K562 (cell line): ENCODE measurements at regions not wholly inside any gene's neighbourhood (a gene's known extent, or its start where the extent isn't known, plus 50 kb on each side); places are given as distances from the start of the nearest gene placed in this dataset.

ENCODE experiments used
- ATAC-seq: fragments of 200-7000 bp; cut with Tn5 transposase; 3 replicates; pipeline ENCODE4 v1.9.1; 2020; ENCODE audit warnings: moderate library complexity
- BruUV-seq: library from RNA; stranded (reverse); fragments of 400-500 nt; replicated peaks from 2 replicates; lab custom pipeline; 2021; lab: Mats Ljungman, UMichigan
- CTCF ChIA-PET: fragments of 300-600 bp; formaldehyde crosslinking; extraction: SDS; loops from one replicate; lab custom pipeline; 2021; ENCODE audit warnings: low intra/inter-chr PET ratio; lab: Yijun Ruan, JAX
- POLR2A ChIA-PET: fragments of 300-600, 350-650 bp; sonication (Branson Sonifier 250); formaldehyde crosslinking; extraction: SDS; loops from one replicate; lab custom pipeline; 2021; ENCODE audit warnings: antibody characterized with exemption, inconsistent platforms; lab: Yijun Ruan, JAX
- DNase-seq, 4 experiments: peaks; one replicate each; pipeline versions ENCODE4 v3.0.0 to v3.0.0-alpha.2; 2011 to 2018; ENCODE audit warnings: low spot score in 3 of 4, mixed read lengths in 3 of 4; ENCODE audit errors: extremely low read depth in 1 of 4
- FAIRE-seq: peaks from 2 replicates; lab custom pipeline; 2011; peaks lifted over from hg19 to GRCh38; lab: Jason Lieb, UNC
- H2AFZ ChIP-seq: 2 replicates; pipeline ENCODE4 v1.6.0; 2011; ENCODE audit warnings: low read depth, low read length, control low read depth, inconsistent platforms
- H3K27ac ChIP-seq: fragments of 200-600 bp; 3 replicates; pipeline ENCODE4 v1.8.0; 2011; ENCODE audit warnings: low read depth, mild to moderate bottlenecking, control low read depth, inconsistent platforms, low read length, moderate library complexity, mixed read lengths; ENCODE audit errors: extremely low read depth
- H3K27me3 ChIP-seq, 2 experiments: fragments of 300-600 bp in 1 of 2; 2 replicates in 1 of 2; 3 replicates in 1 of 2; pipeline versions ENCODE4 v1.6.0 to v1.8.0; 2011; ENCODE audit warnings: inconsistent platforms in 2 of 2, low read length in 2 of 2, mild to moderate bottlenecking in 1 of 2, mixed read lengths in 1 of 2, moderate library complexity in 1 of 2; ENCODE audit not compliant: control insufficient read depth in 2 of 2, insufficient read depth in 2 of 2
- H3K36me3 ChIP-seq: fragments of 300-600 bp; 3 replicates; pipeline ENCODE4 v1.8.0; 2011; ENCODE audit warnings: mild to moderate bottlenecking, low read length, inconsistent platforms; ENCODE audit not compliant: control insufficient read depth, insufficient read depth
- H3K4me1 ChIP-seq, 2 experiments: fragments of 200-600 bp in 1 of 2; replicated peaks in 1 of 2; 2 replicates in 1 of 2; 3 replicates in 1 of 2; pipeline versions ENCODE4 v1.5.1 to v1.8.0; 2011; ENCODE audit warnings: inconsistent platforms in 2 of 2, low read length in 2 of 2, mild to moderate bottlenecking in 1 of 2, mixed read lengths in 1 of 2, moderate library complexity in 1 of 2; ENCODE audit not compliant: control insufficient read depth in 2 of 2, insufficient read depth in 2 of 2
- H3K4me2 ChIP-seq: 2 replicates; pipeline ENCODE4 v1.6.1; 2011; ENCODE audit warnings: low read length, control low read depth, inconsistent platforms, mixed read lengths; ENCODE audit not compliant: insufficient read depth
- H3K4me3 ChIP-seq: fragments of 200-600 bp; sonication (generic), shearing (Covaris generic); 2 replicates; pipeline ENCODE4 v1.5.1; 2016; ENCODE audit warnings: control low read depth, inconsistent platforms
- H3K79me2 ChIP-seq: fragments of 200-600 bp; 3 replicates; pipeline ENCODE4 v1.8.0; 2011; ENCODE audit warnings: low read length, inconsistent platforms; ENCODE audit not compliant: control insufficient read depth, insufficient read depth
- H3K9ac ChIP-seq, 2 experiments: 2 replicates each; pipeline versions ENCODE4 v1.6.0 to v1.6.1; 2011; ENCODE audit warnings: low read depth in 2 of 2, low read length in 2 of 2, control low read depth in 1 of 2, inconsistent platforms in 1 of 2, mild to moderate bottlenecking in 1 of 2, mixed read lengths in 1 of 2; ENCODE audit not compliant: insufficient read depth in 1 of 2
- H3K9me1 ChIP-seq: one replicate; pipeline ENCODE4 v1.6.0; 2011; ENCODE audit warnings: inconsistent platforms, mild to moderate bottlenecking, low read length, moderate library complexity; ENCODE audit not compliant: control insufficient read depth, insufficient read depth
- H3K9me3 ChIP-seq: replicated peaks from 2 replicates; pipeline ENCODE4 v1.5.1; 2011; ENCODE audit warnings: low read depth, low read length, inconsistent platforms; ENCODE audit not compliant: control insufficient read depth, insufficient read depth
- H4K20me1 ChIP-seq: replicated peaks from 2 replicates; pipeline ENCODE4 v1.6.1; 2011; ENCODE audit warnings: low read length, inconsistent platforms, mixed read lengths; ENCODE audit not compliant: control insufficient read depth, insufficient read depth
- CREM ChIP-seq: IDR thresholded peaks from 2 replicates; pipeline ENCODE4 v1.6.1; 2014; ENCODE audit warnings: antibody characterized with exemption, low read depth
- MBD2 ChIP-seq: sonication (generic); IDR thresholded peaks from 2 replicates; pipeline ENCODE4 v1.6.1; 2016; ENCODE audit warnings: low read depth, borderline replicate concordance
- MCM5 ChIP-seq: fragments of 450-650 bp; IDR thresholded peaks from 2 replicates; pipeline ENCODE4 v1.6.1; 2016; ENCODE audit warnings: low read depth
- RBM39 ChIP-seq: fragments of 200-400 bp; formaldehyde crosslinking; optimal IDR thresholded peaks from 2 replicates; pipeline ENCODE3; 2018; ENCODE audit warnings: low read depth, low read length
- ZBTB34 ChIP-seq: fragments of 250-450 bp; sonication (Bioruptor Pico); IDR thresholded peaks from 2 replicates; pipeline ENCODE4 v1.8.0; 2021; ENCODE audit warnings: mild to moderate bottlenecking, moderate library complexity
- WGBS: fragments of 100-300 bp; shearing (Covaris generic); methylation state at CpG from one replicate; pipeline ENCODE4 v1.1.6; 2016; ENCODE audit warnings: low coverage, mixed read lengths; ENCODE audit not compliant: insufficient coverage; ENCODE audit errors: missing lambda C conversion rate; 5-methylcytosine and 5-hydroxymethylcytosine counted together
- in situ Hi-C: fragments of 300-500 bp; cut with MboI; formaldehyde crosslinking; loops from 4 replicates; pipeline ENCODE4 v1.15.0; 2018; ENCODE audit warnings: inconsistent platforms, mixed read lengths
- intact Hi-C: fragments of 100-400 bp; cut with micrococcal nuclease; formaldehyde crosslinking; loops from 2 replicates; pipeline ENCODE4 v1.14.2; 2022

- POLR2A ChIA-PET: no interaction called here
- DNase-seq: no peak
- Histone ChIP-seq H3K4me1 (no peaks in the 10 kb centered on the region), H3K9me1 (no peaks in the 10 kb centered on the region), H3K4me3 (no peak overlapping the region), H3K4me2 (no peak overlapping the region), H3K9me3 (no peaks in the 10 kb centered on the region), H3K27ac (no peak overlapping the region), H3K36me3 (no peaks in the 10 kb centered on the region), H3K9ac (no peak overlapping the region), H3K27me3 (peaks cover 2 to 35% of the 10 kb centered on the region in 2 experiments; a peak in 4 of 5 replicates), H3K79me2 (no peaks in the 10 kb centered on the region), H4K20me1 (no peaks in the 10 kb centered on the region), H2AFZ (no peak overlapping the region)
- 2% methylated on average over 19 of the region's 25 CpGs for WGBS
- no TSS peak for BruUV-seq
- no peak for TF ChIP-seq ZBTB34
- no peak for TF ChIP-seq MBD2
- TF ChIP-seq RBM39: no peak
- TF ChIP-seq MCM5: no peak
- TF ChIP-seq CREM: no peak
- intact Hi-C loops: no loop called here
- no peak for ATAC-seq
- CTCF ChIA-PET: no interaction called here
- in situ Hi-C loops: no loop called here
- FAIRE-seq: no peak
Measured at GRCh38 chr18:78727057-78727739, 252.4 kb upstream of the SALL3 start.
